Upper lobe of right lung (tissue), 1 donor: ENCODE measurements at regions not wholly inside any gene's neighbourhood (a gene's known extent, or its start where the extent isn't known, plus 50 kb on each side); places are given as distances from the start of the nearest gene placed in this dataset.

Experiments used
- ATAC-seq: fragments of 200-7000 bp; cut with Tn5 transposase; one replicate; pipeline ENCODE4 v1.9.1; 2020; ENCODE audit warnings: mild to moderate bottlenecking, moderate library complexity
- DNase-seq: peaks from one replicate; pipeline ENCODE4 v3.0.0-alpha.2; 2020
- H3K27ac ChIP-seq: fragments of 200-600 bp; one replicate; pipeline ENCODE4 v1.8.0; 2022
- H3K27me3 ChIP-seq: fragments of 200-600 bp; one replicate; pipeline ENCODE4 v1.8.0; 2022; ENCODE audit warnings: mild to moderate bottlenecking
- H3K36me3 ChIP-seq: fragments of 200-600 bp; one replicate; pipeline ENCODE4 v1.8.0; 2022
- H3K4me1 ChIP-seq: fragments of 200-600 bp; one replicate; pipeline ENCODE4 v1.8.0; 2022
- H3K4me3 ChIP-seq: fragments of 200-600 bp; one replicate; pipeline ENCODE4 v1.8.0; 2022; ENCODE audit warnings: mild to moderate bottlenecking
- H3K9me3 ChIP-seq: fragments of 200-600 bp; one replicate; pipeline ENCODE4 v1.8.0; 2022
- CTCF ChIP-seq: fragments of 200-600 bp; IDR thresholded peaks from one replicate; pipeline ENCODE4 v1.8.0; 2022; ENCODE audit warnings: antibody characterized with exemption
- intact Hi-C: fragments of 100-400 bp; cut with DNase I; formaldehyde crosslinking; loops from one replicate; pipeline ENCODE4 v1.11.0; 2022
- donor health status: DM: no; HTN: yes; CAD: no; lungs with severe emphysema.

- H3K4me1 ChIP-seq: no peaks in the 10 kb centered on the region
- H3K4me3 ChIP-seq: no peak overlapping the region
- intact Hi-C loops: no loop called here
- no peak overlapping the region for H3K27ac ChIP-seq
- no peaks in the 10 kb centered on the region for H3K36me3 ChIP-seq
- no peak for TF ChIP-seq CTCF
- DNase-seq (no peak), ATAC-seq (no peak)
- H3K9me3 ChIP-seq: no peaks in the 10 kb centered on the region
- no peaks in the 10 kb centered on the region for H3K27me3 ChIP-seq
Measured at GRCh38 chrX:79300856-79301255, 66.3 kb downstream of the ITM2A start.

DNA sequence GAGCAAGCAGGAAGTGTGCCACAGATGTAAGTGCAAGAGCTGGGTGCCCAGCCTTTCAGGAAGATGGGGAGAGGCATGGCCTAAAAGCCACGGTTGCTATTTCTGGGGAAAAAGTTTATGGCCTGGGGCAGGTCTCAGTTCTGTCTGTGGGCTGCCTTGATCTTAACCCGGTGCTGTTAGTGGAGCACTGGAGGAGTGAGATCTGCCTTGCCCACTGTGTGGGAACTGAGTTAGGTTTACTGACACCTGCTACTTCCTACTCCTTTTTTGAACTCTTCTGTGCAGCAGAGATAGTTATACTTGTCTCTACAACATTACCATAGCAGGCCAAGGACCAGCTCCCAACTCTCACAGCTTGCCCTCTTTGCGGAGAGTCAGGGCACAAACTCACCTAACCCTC lies 76.5 kb downstream of the ITM2A start:
- Histone ChIP-seq H3K27me3 (no peaks in the 10 kb centered on the region), H3K4me1 (no peaks in the 10 kb centered on the region), H3K4me3 (no peak overlapping the region), H3K27ac (no peak overlapping the region), H3K9me3 (no peaks in the 10 kb centered on the region), H3K36me3 (no peaks in the 10 kb centered on the region)
- intact Hi-C loops: no loop called here
- no peak for TF ChIP-seq CTCF
- no peak for DNase-seq
- no peak for ATAC-seq

DNA sequence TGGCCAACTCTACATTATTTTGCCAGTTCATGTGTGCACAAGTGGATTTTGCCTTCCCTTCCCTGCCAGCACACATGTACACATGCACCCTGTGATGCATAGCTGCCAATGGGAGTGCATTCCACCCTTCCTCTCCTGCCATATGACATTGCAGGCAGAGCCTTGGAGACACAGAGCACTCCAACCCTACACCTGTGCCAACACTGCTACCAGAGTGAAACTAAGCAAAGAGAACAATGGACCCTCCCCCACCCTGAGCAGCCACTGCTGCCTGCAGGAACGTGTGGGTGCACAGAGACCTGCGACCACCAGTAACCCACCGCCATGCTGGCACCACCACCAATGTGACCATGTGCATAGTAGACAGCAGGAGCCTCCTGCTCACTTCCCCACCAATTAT lies 78.4 kb downstream of the ITM2A start:
- H3K27me3 ChIP-seq: no peaks in the 10 kb centered on the region
- ATAC-seq (no peak), DNase-seq (no peak)
- H3K9me3 ChIP-seq: no peaks in the 10 kb centered on the region
- H3K27ac ChIP-seq: no peak overlapping the region
- TF ChIP-seq CTCF: no peak
- no peaks in the 10 kb centered on the region for H3K36me3 ChIP-seq
- H3K4me1 ChIP-seq: no peaks in the 10 kb centered on the region
- intact Hi-C loops: no loop called here
- H3K4me3 ChIP-seq: no peak overlapping the region

- DNase-seq (no peak), ATAC-seq (no peak)
- no peaks in the 10 kb centered on the region for H3K27me3 ChIP-seq
- intact Hi-C loops: no loop called here
- no peaks in the 10 kb centered on the region for H3K36me3 ChIP-seq
- no peak overlapping the region for H3K4me3 ChIP-seq
- TF ChIP-seq CTCF: no peak
- H3K27ac ChIP-seq: no peak overlapping the region
- H3K4me1 ChIP-seq: no peaks in the 10 kb centered on the region
- H3K9me3 ChIP-seq: no peaks in the 10 kb centered on the region
Measured at GRCh38 chrX:79287724-79288123, 79.4 kb downstream of the ITM2A start.

DNA sequence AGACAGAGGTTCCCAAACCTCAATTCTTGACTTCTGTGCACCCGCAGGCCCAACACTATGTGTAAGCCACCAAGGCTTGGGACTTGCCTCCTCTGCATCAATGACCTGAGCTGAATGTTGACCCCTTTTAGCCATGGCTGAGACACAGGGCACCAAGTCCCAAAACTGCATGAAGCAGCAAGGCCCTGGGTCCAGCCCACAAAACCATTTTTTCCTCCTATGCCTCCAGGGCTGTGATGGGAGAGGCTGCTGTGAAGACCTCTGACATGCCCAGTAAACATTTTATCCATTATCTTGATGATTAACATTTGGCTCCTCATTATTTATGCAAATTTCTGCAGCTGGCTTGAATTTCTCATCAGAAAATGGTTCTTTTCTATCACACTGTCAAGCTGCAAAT lies 85.4 kb downstream of the ITM2A start:
- no peaks in the 10 kb centered on the region for H3K27me3 ChIP-seq
- no peaks in the 10 kb centered on the region for H3K9me3 ChIP-seq
- H3K4me3 ChIP-seq: no peak overlapping the region
- no peak overlapping the region for H3K27ac ChIP-seq
- no peak for TF ChIP-seq CTCF
- no peaks in the 10 kb centered on the region for H3K4me1 ChIP-seq
- ATAC-seq (no peak), DNase-seq (no peak)
- no peaks in the 10 kb centered on the region for H3K36me3 ChIP-seq
- intact Hi-C loops: no loop called here

GRCh38 chrX:79270401-79270800 lies 96.7 kb downstream of the ITM2A start:
- ATAC-seq: peak; percentile 51
- no peak for DNase-seq
- intact Hi-C loops: no loop called here

More at GRCh38 chrX:79270401-79270800, 96.7 kb downstream of the ITM2A start:
- no peaks in the 10 kb centered on the region for H3K4me1 ChIP-seq
- TF ChIP-seq CTCF: peak; percentile 35
- no peaks in the 10 kb centered on the region for H3K36me3 ChIP-seq
- no peak overlapping the region for H3K4me3 ChIP-seq
- H3K27me3 ChIP-seq: no peaks in the 10 kb centered on the region
- H3K27ac ChIP-seq: no peak overlapping the region
- no peaks in the 10 kb centered on the region for H3K9me3 ChIP-seq
